HG03139 (cell line): ENCODE measurements at regions not wholly inside any gene's neighbourhood (a gene's known extent, or its start where the extent isn't known, plus 50 kb on each side); places are given as distances from the start of the nearest gene placed in this dataset.

ENCODE experiments used
- ATAC-seq: cut with Tn5 transposase; IDR thresholded peaks from one replicate; pipeline ENCODE4 v1.9.1; 2021; ENCODE audit not compliant: unreplicated experiment

- no peak for ATAC-seq
These were observed 360.3 kb upstream of the NECTIN3 start for GRCh38 chr3:110711130-110711832.

GRCh38 chr3:110711851-110712516, 359.6 kb upstream of the NECTIN3 start:
- no peak for ATAC-seq

- no peak for ATAC-seq
These were observed 344.6 kb upstream of the NECTIN3 start for GRCh38 chr3:110727056-110727455.

GRCh38 chr3:110731148-110731547, 340.5 kb upstream of the NECTIN3 start:
- ATAC-seq, result no peak

- no peak for ATAC-seq
These were observed 339.2 kb upstream of the NECTIN3 start for GRCh38 chr3:110732420-110732819.

GRCh38 chr3:110733045-110733444, 338.6 kb upstream of the NECTIN3 start:
- ATAC-seq, result no peak

- ATAC-seq, result no peak
These were observed 337.1 kb upstream of the NECTIN3 start for GRCh38 chr3:110734524-110734923.

- ATAC-seq, result peak; percentile 91
These were observed 335.3 kb upstream of the NECTIN3 start for GRCh38 chr3:110736332-110736731.

- ATAC-seq, result no peak
These were observed 333.1 kb upstream of the NECTIN3 start for GRCh38 chr3:110738531-110738930.

- ATAC-seq, result no peak
These were observed 329.7 kb upstream of the NECTIN3 start for GRCh38 chr3:110741891-110742290.

GRCh38 chr3:110743202-110743601, 328.4 kb upstream of the NECTIN3 start:
- peak; percentile 78 for ATAC-seq

GRCh38 chr3:110743984-110744383, 327.6 kb upstream of the NECTIN3 start:
- no peak for ATAC-seq

GRCh38 chr3:110744723-110745122, 326.9 kb upstream of the NECTIN3 start:
- no peak for ATAC-seq

- no peak for ATAC-seq
These were observed 322.6 kb upstream of the NECTIN3 start for GRCh38 chr3:110749006-110749405.

GRCh38 chr3:110750201-110750600, 321.4 kb upstream of the NECTIN3 start:
- no peak for ATAC-seq

GRCh38 chr3:110752307-110752706, 319.3 kb upstream of the NECTIN3 start:
- no peak for ATAC-seq

GRCh38 chr3:110753516-110753915, 318.1 kb upstream of the NECTIN3 start:
- ATAC-seq, result no peak

- ATAC-seq, result no peak
These were observed 317.3 kb upstream of the NECTIN3 start for GRCh38 chr3:110754212-110754916.

GRCh38 chr3:110755345-110755744, 316.3 kb upstream of the NECTIN3 start:
- ATAC-seq, result no peak

- no peak for ATAC-seq
These were observed 314.9 kb upstream of the NECTIN3 start for GRCh38 chr3:110756705-110757104.

GRCh38 chr3:110758208-110758607, 313.4 kb upstream of the NECTIN3 start:
- ATAC-seq, result no peak

GRCh38 chr3:110767156-110767555, 304.5 kb upstream of the NECTIN3 start:
- no peak for ATAC-seq
